ENCODE measurements at regions not wholly inside any gene's neighbourhood (a gene's known extent, or its start where the extent isn't known, plus 50 kb on each side); places are given as distances from the start of the nearest gene placed in this dataset.

DNA sequence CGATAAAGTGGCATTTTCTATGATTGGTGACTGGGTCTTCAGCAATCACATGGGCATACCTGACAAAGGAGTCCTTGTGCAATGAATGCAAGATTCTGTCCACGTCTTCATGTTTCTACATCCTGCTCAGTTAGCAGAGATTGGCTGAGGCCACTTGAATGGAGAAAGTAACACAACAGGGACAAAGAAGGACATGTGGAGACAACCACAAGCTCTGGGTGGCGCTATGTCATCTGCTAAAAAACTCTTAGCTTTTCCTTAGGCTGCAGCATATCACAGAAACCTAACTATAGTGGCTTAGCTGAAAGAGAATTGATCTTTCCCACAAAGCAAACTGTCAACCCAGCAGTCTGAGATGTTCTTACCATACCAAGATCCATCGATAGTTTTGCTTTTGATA, 1109.7 kb downstream of the SOCS6 start:
- no peak overlapping the region for H3K27ac ChIP-seq
- no peaks in the 10 kb centered on the region for H3K36me3 ChIP-seq (replicated peaks)
- DNase-seq, result peak; percentile 0
- no peak overlapping the region for H3K4me3 ChIP-seq (ENCODE audit: low read depth, low read length)
- in situ Hi-C loops (cut with HindIII; ENCODE audit: low pct_ligation_motif_present, low sequenced_read_pairs), result no loop called here
- TF ChIP-seq, protein P1, sequence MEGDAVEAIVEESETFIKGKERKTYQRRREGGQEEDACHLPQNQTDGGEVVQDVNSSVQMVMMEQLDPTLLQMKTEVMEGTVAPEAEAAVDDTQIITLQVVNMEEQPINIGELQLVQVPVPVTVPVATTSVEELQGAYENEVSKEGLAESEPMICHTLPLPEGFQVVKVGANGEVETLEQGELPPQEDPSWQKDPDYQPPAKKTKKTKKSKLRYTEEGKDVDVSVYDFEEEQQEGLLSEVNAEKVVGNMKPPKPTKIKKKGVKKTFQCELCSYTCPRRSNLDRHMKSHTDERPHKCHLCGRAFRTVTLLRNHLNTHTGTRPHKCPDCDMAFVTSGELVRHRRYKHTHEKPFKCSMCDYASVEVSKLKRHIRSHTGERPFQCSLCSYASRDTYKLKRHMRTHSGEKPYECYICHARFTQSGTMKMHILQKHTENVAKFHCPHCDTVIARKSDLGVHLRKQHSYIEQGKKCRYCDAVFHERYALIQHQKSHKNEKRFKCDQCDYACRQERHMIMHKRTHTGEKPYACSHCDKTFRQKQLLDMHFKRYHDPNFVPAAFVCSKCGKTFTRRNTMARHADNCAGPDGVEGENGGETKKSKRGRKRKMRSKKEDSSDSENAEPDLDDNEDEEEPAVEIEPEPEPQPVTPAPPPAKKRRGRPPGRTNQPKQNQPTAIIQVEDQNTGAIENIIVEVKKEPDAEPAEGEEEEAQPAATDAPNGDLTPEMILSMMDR (IDR thresholded peaks at IDR 0.05; ENCODE audit: low read depth, low read length, missing control alignments), result peak; percentile 56
- no peaks in the 10 kb centered on the region for H3K27me3 ChIP-seq (replicated peaks)

DNA sequence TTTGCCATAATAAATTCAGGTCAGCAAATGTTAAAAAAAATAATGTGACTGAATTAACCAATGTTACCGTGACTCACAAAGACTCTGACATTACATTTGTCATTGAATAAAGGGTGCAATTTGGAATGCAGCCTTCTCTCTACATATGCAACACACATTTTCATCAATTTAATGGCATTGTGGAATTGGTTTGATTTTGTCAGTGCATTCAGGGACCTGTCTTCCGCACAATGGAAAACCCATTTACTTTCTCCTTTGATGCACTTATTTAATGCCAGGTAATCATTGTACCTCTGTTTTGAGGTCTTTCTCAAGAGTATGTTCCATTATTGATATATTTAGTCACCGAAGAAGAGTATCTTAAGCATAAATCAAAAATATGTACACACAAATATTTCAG, 1099.3 kb downstream of the SOCS6 start:
- H3K27ac ChIP-seq, result no peak overlapping the region
- H3K27me3 ChIP-seq (replicated peaks), result no peaks in the 10 kb centered on the region
- no peaks in the 10 kb centered on the region for H3K36me3 ChIP-seq (replicated peaks)
- DNase-seq, result no peak
- H3K4me3 ChIP-seq (ENCODE audit: low read depth, low read length), result no peak overlapping the region
- TF ChIP-seq, protein P1 (IDR thresholded peaks at IDR 0.05; ENCODE audit: low read depth, low read length, missing control alignments), result no peak
- in situ Hi-C loops (cut with HindIII; ENCODE audit: low pct_ligation_motif_present, low sequenced_read_pairs), result no loop called here

DNA sequence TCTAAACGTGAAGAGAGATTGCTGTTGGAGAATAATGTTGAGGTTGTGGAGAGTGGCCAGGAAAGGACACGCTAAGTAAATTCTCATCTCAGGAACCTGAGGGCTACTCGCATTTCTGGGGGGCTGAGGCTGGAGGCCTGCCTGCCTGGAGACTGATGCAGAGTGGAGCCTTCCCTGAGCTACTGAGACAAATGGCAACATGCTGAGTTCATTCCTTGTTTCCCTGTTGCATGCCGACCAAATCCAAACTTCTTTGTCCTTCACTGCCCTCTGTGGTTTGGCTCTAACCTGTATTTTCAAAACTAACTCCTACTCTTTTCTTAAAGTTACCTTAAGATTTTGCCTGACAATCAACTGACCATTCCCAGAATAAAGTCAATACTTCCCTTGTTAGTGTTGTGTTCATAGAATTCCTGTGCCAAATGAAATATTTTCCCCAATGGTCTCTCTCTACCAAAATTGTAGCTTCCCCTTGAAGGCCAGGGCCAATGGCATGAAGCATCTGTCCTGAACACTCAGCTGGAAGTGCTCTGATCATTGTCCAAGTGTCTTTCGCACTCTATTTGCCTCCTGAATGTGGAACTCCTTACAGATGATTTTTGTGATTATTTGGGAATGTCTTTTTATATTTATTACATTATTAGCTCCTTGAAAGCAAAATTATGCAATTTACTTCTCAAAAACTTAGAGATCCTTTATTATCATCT, 1085.6 kb downstream of the SOCS6 start:
- H3K27ac ChIP-seq, result no peak overlapping the region
- no peaks in the 10 kb centered on the region for H3K27me3 ChIP-seq (replicated peaks)
- no peak overlapping the region for H3K4me3 ChIP-seq (ENCODE audit: low read depth, low read length)
- TF ChIP-seq, protein P1 (IDR thresholded peaks at IDR 0.05; ENCODE audit: low read depth, low read length, missing control alignments), result no peak
- in situ Hi-C loops (cut with HindIII; ENCODE audit: low pct_ligation_motif_present, low sequenced_read_pairs), result no loop called here
- no peaks in the 10 kb centered on the region for H3K36me3 ChIP-seq (replicated peaks)
- no peak for DNase-seq

DNA sequence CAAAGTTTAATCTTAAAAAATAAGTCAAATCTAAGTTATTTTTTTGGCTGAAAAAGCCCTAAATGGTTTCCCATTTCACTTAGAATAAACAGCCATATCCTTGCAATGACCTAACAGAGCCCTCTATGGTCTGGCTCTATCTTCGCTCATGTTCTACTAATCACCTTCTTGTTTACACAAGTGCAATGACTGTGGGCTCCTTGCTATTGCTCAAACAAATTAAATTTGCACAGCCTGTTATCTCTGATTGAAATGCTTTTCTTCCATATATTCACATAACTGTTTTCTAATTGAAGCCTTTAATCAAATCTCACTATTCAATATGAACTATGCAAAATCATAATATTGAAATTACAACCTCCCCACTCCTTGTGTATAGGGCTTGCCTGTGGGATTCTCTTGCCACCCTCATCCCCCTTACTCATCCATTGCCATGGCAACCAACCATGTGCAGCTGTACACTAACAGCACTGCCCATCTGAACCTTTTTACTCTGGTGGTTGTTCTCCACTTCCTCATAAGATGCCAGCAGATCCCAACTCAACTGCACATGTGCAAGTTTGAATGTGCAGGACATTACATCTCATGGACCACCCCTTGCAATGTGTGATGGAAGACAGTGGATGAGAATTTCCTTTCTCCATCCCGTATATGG, 1083.2 kb downstream of the SOCS6 start:
- in situ Hi-C loops (cut with HindIII; ENCODE audit: low pct_ligation_motif_present, low sequenced_read_pairs), result no loop called here
- TF ChIP-seq, protein P1 (IDR thresholded peaks at IDR 0.05; ENCODE audit: low read depth, low read length, missing control alignments), result no peak
- Histone ChIP-seq H3K4me3 (ENCODE audit: low read depth, low read length) (no peak overlapping the region), H3K36me3 (replicated peaks) (no peaks in the 10 kb centered on the region), H3K27me3 (replicated peaks) (no peaks in the 10 kb centered on the region), H3K27ac (no peak overlapping the region)
- no peak for DNase-seq

DNA sequence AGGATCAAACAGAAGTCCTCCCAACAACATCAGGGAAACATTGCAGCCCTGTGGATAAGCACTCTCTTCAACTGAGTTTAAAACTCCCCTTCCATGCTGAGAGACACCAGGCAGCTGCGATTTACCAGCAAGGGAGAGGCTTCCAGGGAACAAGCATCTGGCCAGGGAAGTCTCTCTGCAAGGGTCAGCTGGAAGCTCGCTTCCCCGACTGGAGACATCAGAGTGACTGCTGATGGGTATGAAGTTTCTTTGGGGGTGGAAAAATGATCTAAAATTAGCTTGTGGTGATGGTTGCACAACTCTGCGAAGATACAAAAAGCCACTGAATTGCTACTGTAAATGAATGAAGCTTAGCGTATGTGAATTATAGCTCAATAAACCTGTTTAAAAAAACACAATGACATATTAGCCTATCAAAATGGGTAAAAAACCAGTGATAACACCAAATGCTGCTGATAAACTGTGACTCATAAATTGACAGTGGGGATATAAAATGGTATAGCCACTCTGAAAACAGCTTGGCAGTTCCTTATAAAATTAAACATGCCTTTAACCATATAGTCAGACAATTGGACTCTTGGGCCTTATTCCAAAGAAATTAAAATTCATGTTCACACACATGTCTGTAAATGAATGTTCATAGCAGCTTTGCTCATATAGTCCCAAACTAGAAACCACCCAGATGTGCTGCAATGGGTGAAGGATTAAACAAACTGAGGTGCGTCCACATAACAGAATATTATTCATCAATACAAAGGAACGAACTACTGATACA, 1082.0 kb downstream of the SOCS6 start:
- TF ChIP-seq, protein P1 (IDR thresholded peaks at IDR 0.05; ENCODE audit: low read depth, low read length, missing control alignments), result no peak
- Histone ChIP-seq H3K27me3 (replicated peaks) (no peaks in the 10 kb centered on the region), H3K36me3 (replicated peaks) (no peaks in the 10 kb centered on the region), H3K27ac (no peak overlapping the region), H3K4me3 (ENCODE audit: low read depth, low read length) (no peak overlapping the region)
- DNase-seq, result no peak
- in situ Hi-C loops (cut with HindIII; ENCODE audit: low pct_ligation_motif_present, low sequenced_read_pairs), result no loop called here

Data from brain microvascular endothelial cell (primary cell).